ENCODE measurements at regions not wholly inside any gene's neighbourhood (a gene's known extent, or its start where the extent isn't known, plus 50 kb on each side); places are given as distances from the start of the nearest gene placed in this dataset.

GRCh38 chr17:51533219-51533618, 272.9 kb downstream of the UTP18 start:
- no peak for DNase-seq (ENCODE audit: low read depth)

DNA sequence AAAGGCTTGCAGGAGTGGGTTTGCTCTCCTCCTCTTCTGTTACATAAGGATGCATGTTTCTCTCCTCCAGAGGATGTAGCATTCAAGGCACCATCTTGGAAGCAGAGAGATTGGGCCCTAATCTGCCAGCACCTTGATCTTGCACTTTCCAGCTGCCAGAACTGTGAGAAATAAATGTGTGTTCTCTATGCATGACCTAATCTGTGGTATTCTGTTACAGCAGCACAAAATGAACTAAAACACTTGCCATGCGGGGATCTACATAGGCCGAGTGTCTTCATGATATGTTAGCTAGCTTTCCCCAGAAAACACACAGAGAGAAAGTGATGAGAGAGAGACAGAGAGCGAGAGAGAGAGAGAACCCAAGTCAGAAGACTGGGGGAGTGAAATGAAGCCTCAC, 273.5 kb downstream of the UTP18 start:
- no peak for DNase-seq (ENCODE audit: low read depth)
- no peak overlapping the region for H3K4me3 ChIP-seq (ENCODE audit: low read depth, low read length)
- TF ChIP-seq, protein P1, sequence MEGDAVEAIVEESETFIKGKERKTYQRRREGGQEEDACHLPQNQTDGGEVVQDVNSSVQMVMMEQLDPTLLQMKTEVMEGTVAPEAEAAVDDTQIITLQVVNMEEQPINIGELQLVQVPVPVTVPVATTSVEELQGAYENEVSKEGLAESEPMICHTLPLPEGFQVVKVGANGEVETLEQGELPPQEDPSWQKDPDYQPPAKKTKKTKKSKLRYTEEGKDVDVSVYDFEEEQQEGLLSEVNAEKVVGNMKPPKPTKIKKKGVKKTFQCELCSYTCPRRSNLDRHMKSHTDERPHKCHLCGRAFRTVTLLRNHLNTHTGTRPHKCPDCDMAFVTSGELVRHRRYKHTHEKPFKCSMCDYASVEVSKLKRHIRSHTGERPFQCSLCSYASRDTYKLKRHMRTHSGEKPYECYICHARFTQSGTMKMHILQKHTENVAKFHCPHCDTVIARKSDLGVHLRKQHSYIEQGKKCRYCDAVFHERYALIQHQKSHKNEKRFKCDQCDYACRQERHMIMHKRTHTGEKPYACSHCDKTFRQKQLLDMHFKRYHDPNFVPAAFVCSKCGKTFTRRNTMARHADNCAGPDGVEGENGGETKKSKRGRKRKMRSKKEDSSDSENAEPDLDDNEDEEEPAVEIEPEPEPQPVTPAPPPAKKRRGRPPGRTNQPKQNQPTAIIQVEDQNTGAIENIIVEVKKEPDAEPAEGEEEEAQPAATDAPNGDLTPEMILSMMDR (IDR thresholded peaks at IDR 0.05; ENCODE audit: low read depth, low read length, missing control alignments), result no peak

More at GRCh38 chr17:51533219-51533618, 272.9 kb downstream of the UTP18 start:
- H3K4me3 ChIP-seq (ENCODE audit: low read depth, low read length), result no peak overlapping the region
- TF ChIP-seq, protein P1 (IDR thresholded peaks at IDR 0.05; ENCODE audit: low read depth, low read length, missing control alignments), result no peak

GRCh38 chr17:51536627-51537026, 276.3 kb downstream of the UTP18 start:
- DNase-seq (ENCODE audit: low read depth), result no peak
- TF ChIP-seq, protein P1 (IDR thresholded peaks at IDR 0.05; ENCODE audit: low read depth, low read length, missing control alignments), result no peak
- H3K4me3 ChIP-seq (ENCODE audit: low read depth, low read length), result no peak overlapping the region

DNA sequence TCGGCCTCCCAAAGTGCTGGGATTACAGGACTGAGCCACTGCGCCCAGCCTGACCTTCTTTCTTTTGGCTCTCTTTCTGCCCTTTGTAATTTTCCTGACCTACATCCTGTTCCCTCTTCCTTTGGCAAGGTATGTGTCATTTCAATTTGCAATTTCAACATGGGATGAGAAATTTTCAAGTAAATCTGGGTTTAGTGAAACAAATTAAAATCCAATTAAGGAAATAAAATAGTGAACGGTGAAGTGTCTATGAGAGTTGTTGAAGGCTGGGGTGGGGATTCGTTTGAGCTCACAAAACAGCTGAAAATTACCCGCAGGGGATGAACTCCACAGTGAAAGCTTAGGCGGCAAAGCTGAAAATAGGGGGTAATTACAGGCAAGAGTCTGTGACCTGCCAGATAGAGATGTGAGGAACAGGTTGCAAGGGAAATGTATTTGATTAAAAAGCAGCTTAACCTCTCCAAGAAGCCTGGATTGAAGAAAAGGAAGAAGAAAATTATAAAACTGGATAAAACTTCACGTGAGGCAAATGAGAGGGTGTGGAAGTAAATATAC, 277.7 kb downstream of the UTP18 start:
- DNase-seq (ENCODE audit: low read depth), result no peak
- H3K4me3 ChIP-seq (ENCODE audit: low read depth, low read length), result no peak overlapping the region
- TF ChIP-seq, protein P1 (IDR thresholded peaks at IDR 0.05; ENCODE audit: low read depth, low read length, missing control alignments), result no peak

DNA sequence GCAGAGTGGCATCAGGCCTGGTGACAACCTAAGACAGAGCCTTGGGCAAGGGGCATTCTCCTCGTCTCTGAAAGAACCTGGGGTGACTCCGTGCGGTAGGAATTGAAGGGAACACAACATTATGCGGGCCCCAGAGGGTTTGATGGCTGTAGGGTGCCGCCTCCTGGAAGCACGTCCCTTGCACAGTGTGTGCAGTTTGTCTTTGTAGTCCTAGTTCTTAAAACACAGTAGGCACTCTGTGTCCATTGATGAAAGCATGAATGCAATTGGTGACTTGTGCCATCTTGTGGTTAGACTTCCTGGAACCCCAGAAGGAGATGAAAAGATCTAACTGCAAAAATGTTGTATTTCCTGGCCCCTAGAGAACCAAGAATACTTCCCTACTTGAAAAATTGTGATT, 279.8 kb downstream of the UTP18 start:
- H3K4me3 ChIP-seq (ENCODE audit: low read depth, low read length), result no peak overlapping the region
- TF ChIP-seq, protein P1 (IDR thresholded peaks at IDR 0.05; ENCODE audit: low read depth, low read length, missing control alignments), result no peak
- no peak for DNase-seq (ENCODE audit: low read depth)

- H3K4me3 ChIP-seq (ENCODE audit: low read depth, low read length), result no peak overlapping the region
- TF ChIP-seq, protein P1 (IDR thresholded peaks at IDR 0.05; ENCODE audit: low read depth, low read length, missing control alignments), result no peak
- DNase-seq (ENCODE audit: low read depth), result no peak
These were observed 280.9 kb downstream of the UTP18 start for GRCh38 chr17:51541215-51541614.

GRCh38 chr17:51546114-51546513, 285.8 kb downstream of the UTP18 start:
- H3K4me3 ChIP-seq (ENCODE audit: low read depth, low read length), result no peak overlapping the region
- TF ChIP-seq, protein P1 (IDR thresholded peaks at IDR 0.05; ENCODE audit: low read depth, low read length, missing control alignments), result no peak
- no peak for DNase-seq (ENCODE audit: low read depth)

Data from GM12864 (cell line).